ENCODE measurements at regions not wholly inside any gene's neighbourhood (a gene's known extent, or its start where the extent isn't known, plus 50 kb on each side); places are given as distances from the start of the nearest gene placed in this dataset.

DNA sequence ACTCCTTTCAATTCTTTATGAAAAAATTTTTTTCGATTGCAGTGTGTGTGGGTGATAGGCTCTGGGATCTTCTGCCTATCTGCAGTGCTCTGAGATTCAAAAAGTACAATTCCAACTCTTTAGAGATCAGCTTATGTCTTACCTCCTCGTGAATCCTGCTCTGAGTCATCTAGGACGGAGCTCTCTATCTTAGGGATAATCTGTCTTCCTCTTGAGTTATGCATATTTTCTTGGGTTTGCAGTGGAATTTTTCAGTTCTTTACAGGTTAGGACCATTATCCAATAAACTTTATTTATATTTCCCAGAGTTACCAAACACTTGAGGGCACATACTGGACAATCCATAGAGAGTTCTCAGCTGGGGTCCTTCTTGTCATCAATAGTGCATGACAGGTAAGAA, 428.6 kb downstream of the ACTR3B start:
- H3K9me3 ChIP-seq: no peaks in the 10 kb centered on the region
- intact Hi-C loops (cut with DNase I): no loop called here
- no peak for DNase-seq (ENCODE audit: low spot score in 2 of 2)
- no peak overlapping the region for H3K27ac ChIP-seq
- H3K4me3 ChIP-seq: no peak overlapping the region
- TF ChIP-seq, protein P1, sequence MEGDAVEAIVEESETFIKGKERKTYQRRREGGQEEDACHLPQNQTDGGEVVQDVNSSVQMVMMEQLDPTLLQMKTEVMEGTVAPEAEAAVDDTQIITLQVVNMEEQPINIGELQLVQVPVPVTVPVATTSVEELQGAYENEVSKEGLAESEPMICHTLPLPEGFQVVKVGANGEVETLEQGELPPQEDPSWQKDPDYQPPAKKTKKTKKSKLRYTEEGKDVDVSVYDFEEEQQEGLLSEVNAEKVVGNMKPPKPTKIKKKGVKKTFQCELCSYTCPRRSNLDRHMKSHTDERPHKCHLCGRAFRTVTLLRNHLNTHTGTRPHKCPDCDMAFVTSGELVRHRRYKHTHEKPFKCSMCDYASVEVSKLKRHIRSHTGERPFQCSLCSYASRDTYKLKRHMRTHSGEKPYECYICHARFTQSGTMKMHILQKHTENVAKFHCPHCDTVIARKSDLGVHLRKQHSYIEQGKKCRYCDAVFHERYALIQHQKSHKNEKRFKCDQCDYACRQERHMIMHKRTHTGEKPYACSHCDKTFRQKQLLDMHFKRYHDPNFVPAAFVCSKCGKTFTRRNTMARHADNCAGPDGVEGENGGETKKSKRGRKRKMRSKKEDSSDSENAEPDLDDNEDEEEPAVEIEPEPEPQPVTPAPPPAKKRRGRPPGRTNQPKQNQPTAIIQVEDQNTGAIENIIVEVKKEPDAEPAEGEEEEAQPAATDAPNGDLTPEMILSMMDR (IDR thresholded peaks at IDR 0.05): no peak
- no peaks in the 10 kb centered on the region for H3K27me3 ChIP-seq
- no peaks in the 10 kb centered on the region for H3K4me1 ChIP-seq
- H3K36me3 ChIP-seq: no peaks in the 10 kb centered on the region

DNA sequence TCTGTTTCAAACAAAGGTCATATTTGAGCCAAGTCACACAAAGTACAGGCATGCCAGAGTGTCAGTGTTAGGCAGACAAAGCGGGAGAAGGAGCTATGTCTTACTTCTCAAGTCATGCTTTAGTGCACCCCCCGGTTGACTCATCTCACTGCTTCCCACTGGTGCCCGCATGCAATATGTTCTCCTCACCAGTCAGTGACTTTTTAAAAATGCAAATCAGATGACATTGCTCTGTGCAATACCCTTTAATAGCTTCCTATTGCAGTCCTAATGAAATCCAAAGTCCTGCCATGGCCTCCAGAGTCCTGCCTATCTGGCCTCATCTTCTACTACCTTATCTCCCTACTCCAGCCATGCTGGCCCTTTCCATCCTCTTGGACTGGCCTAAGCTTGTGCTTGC, 429.1 kb downstream of the ACTR3B start:
- TF ChIP-seq, protein P1 (IDR thresholded peaks at IDR 0.05): no peak
- Histone ChIP-seq H3K4me3 (no peak overlapping the region), H3K9me3 (no peaks in the 10 kb centered on the region), H3K4me1 (no peaks in the 10 kb centered on the region), H3K27me3 (no peaks in the 10 kb centered on the region), H3K36me3 (no peaks in the 10 kb centered on the region), H3K27ac (no peak overlapping the region)
- intact Hi-C loops (cut with DNase I): no loop called here
- no peak for DNase-seq (ENCODE audit: low spot score in 2 of 2)

DNA sequence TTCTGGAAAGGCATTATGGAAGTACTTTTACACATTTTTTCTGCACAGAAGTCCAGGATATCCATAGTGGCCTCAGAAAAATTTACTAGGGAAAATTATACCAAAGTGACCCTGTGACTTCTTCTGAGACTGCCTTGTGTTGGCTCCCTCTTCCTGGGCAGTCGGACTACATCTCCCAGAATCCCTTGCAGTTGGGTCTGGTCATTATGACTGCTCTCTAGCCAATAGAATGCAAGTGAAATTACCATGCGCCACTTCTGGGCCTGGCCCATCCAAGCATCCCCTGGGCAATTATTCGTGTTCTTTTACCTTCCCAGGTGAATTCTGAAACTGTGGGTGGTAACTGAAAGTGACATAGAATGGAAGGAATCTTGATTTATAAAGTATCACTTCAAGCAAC, 430.9 kb downstream of the ACTR3B start:
- no peak for DNase-seq (ENCODE audit: low spot score in 2 of 2)
- Histone ChIP-seq H3K9me3 (no peaks in the 10 kb centered on the region), H3K4me3 (no peak overlapping the region), H3K36me3 (no peaks in the 10 kb centered on the region), H3K27ac (no peak overlapping the region), H3K27me3 (no peaks in the 10 kb centered on the region), H3K4me1 (no peaks in the 10 kb centered on the region)
- intact Hi-C loops (cut with DNase I): loop anchor here (10.0 kb wide), 1 partner anchor 64 kb away; no protein-coding TSS in a partner anchor
- TF ChIP-seq, protein P1 (IDR thresholded peaks at IDR 0.05): no peak

DNA sequence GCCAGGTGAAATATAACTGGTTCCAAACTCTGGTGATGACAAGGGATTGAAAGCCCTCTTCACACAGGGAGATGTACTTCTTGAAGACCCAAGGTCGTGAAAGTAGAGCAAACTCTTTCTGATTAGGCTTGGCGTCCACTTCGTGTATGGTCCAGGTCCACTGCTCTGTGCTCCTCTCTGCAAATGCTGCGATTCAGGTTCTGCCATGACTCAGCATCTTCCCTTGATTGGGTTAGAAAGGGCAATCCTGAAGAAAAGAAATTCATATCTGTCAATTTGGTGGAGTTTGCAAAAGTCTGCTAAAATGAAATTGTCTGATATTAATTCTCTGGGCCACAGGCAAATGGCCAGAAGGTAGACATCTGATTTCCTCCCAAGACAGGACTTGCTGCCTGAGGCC, 431.4 kb downstream of the ACTR3B start:
- Histone ChIP-seq H3K27ac (no peak overlapping the region), H3K36me3 (no peaks in the 10 kb centered on the region), H3K4me3 (no peak overlapping the region), H3K27me3 (no peaks in the 10 kb centered on the region), H3K4me1 (no peaks in the 10 kb centered on the region), H3K9me3 (no peaks in the 10 kb centered on the region)
- DNase-seq (ENCODE audit: low spot score in 2 of 2): no peak
- intact Hi-C loops (cut with DNase I): loop anchor here (10.0 kb wide), 1 partner anchor 64 kb away; no protein-coding TSS in a partner anchor
- TF ChIP-seq, protein P1 (IDR thresholded peaks at IDR 0.05): no peak

DNA sequence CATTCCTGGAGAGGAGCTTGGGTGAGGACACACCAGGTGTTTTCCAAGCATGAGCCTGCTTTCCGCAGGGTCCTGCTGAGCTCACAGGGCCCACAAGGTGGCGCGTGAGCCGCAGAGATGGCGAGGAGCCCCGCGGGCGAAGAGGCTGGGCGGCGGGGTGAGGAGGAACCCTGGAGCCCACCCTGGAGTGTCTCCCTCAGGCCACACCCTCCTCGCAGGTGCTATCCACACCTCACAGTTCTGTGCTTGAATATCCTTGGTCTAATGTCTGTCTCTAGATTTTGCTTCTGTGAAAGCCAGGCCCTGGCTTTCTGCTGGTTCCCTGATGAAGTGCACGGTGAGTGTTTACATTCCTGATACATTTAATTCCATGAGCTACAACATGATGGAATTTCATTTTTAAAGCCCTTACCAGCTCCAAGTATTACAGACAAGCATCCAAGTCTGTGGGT, 433.6 kb downstream of the ACTR3B start:
- TF ChIP-seq, protein P1 (IDR thresholded peaks at IDR 0.05): peak in 1 of 3 experiments; percentile 11
- no peaks in the 10 kb centered on the region for H3K27me3 ChIP-seq
- H3K4me3 ChIP-seq: no peak overlapping the region
- DNase-seq (ENCODE audit: low spot score in 2 of 2): no peak
- intact Hi-C loops (cut with DNase I): loop anchor here (10.0 kb wide), 1 partner anchor 62 kb away; no protein-coding TSS in a partner anchor
- H3K4me1 ChIP-seq: no peaks in the 10 kb centered on the region
- H3K27ac ChIP-seq: no peak overlapping the region
- no peaks in the 10 kb centered on the region for H3K9me3 ChIP-seq
- no peaks in the 10 kb centered on the region for H3K36me3 ChIP-seq

DNA sequence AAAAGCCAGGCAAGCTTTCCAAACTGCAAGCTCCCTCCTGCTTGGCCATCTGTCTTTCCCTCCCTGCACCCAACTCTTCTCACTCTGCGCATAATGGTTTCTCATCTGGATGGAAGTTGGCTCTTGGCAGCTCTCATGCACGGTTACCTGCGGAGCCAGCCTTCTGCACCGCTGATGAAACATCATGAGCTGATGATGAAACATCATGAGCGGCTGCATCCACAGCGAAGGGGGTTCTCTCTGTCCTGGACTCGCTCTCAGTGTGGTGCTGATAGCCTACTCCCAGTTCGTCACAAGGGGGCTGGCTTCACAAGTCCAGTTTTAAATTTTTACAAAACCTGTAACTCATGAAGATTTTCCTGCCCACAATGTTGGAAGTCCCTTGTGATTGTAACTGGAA, 457.5 kb downstream of the ACTR3B start:
- no peak overlapping the region for H3K4me3 ChIP-seq
- TF ChIP-seq, protein P1 (IDR thresholded peaks at IDR 0.05): no peak

More for the DNA sequence above, 457.5 kb downstream of the ACTR3B start:
- H3K9me3 ChIP-seq: no peaks in the 10 kb centered on the region
- intact Hi-C loops (cut with DNase I): no loop called here
- no peaks in the 10 kb centered on the region for H3K36me3 ChIP-seq
- no peaks in the 10 kb centered on the region for H3K27me3 ChIP-seq
- H3K27ac ChIP-seq: no peak overlapping the region
- H3K4me1 ChIP-seq: no peaks in the 10 kb centered on the region
- DNase-seq (ENCODE audit: low spot score in 2 of 2): no peak
